ENCODE measurements at regions not wholly inside any gene's neighbourhood (a gene's known extent, or its start where the extent isn't known, plus 50 kb on each side); places are given as distances from the start of the nearest gene placed in this dataset.

DNA sequence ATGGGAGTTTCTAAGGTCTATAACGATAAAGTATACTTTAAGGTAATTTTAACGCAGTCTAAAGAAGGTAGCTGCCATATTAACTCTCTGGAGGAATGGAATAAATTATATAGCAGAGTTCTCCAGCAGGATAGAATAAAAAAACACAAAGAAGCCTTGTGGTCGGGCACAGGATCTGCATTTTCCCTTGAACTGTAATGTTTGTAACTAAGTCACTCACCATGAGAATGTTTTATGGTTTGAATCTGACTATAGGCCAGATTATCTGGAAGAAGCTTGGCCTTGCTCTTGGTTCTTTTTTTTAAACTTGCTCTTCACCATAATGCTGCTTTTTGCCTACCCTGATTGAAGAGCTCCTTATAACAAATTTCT lies 238.8 kb upstream of the NOX3 start:
- no peak overlapping the region for H3K9ac ChIP-seq (ENCODE audit: low read length)
- H3K27me3 ChIP-seq (ENCODE audit: control insufficient read depth, insufficient read depth, low read length): no peaks in the 10 kb centered on the region
- H3K9me3 ChIP-seq (ENCODE audit: control insufficient read depth, insufficient read depth, low read depth, low read length): no peaks in the 10 kb centered on the region
- no peak overlapping the region for H3K4me3 ChIP-seq (ENCODE audit: low read depth, low read length)
- no peaks in the 10 kb centered on the region for H3K36me3 ChIP-seq (ENCODE audit: control insufficient read depth, insufficient read depth, low read length)
- no peaks in the 10 kb centered on the region for H3K4me1 ChIP-seq (ENCODE audit: control insufficient read depth, insufficient read depth, low read length)
- H3K27ac ChIP-seq (ENCODE audit: low read depth, low read length): no peak overlapping the region

GRCh38 chr6:155693573-155694418 lies 238.2 kb upstream of the NOX3 start:
- Histone ChIP-seq H3K4me1 (ENCODE audit: control insufficient read depth, insufficient read depth, low read length) (no peaks in the 10 kb centered on the region), H3K4me3 (ENCODE audit: low read depth, low read length) (no peak overlapping the region), H3K27ac (ENCODE audit: low read depth, low read length) (no peak overlapping the region), H3K36me3 (ENCODE audit: control insufficient read depth, insufficient read depth, low read length) (no peaks in the 10 kb centered on the region), H3K27me3 (ENCODE audit: control insufficient read depth, insufficient read depth, low read length) (no peaks in the 10 kb centered on the region), H3K9ac (ENCODE audit: low read length) (no peak overlapping the region), H3K9me3 (ENCODE audit: control insufficient read depth, insufficient read depth, low read depth, low read length) (no peaks in the 10 kb centered on the region)

DNA sequence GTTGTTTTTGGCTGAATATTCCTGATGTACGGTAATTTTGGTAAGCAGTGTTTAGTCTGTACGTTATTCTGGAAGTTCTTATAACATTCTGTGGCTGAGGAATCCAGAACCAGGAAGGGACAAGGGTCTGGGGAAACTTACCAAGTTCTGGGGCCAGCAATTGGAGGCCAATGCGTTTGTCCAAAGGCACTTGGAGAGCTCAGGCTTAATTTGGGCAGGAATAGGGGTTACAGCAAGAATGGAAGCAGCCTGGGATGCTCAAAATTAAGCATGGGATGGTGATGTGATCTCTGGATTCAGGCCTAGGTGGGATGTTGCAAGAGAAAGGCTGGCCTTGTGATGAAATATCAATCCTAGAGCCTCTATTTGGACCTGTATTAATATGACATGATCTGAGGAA lies 235.2 kb upstream of the NOX3 start:
- no peak overlapping the region for H3K9ac ChIP-seq (ENCODE audit: low read length)
- no peak overlapping the region for H3K27ac ChIP-seq (ENCODE audit: low read depth, low read length)
- no peaks in the 10 kb centered on the region for H3K27me3 ChIP-seq (ENCODE audit: control insufficient read depth, insufficient read depth, low read length)
- no peaks in the 10 kb centered on the region for H3K36me3 ChIP-seq (ENCODE audit: control insufficient read depth, insufficient read depth, low read length)
- no peaks in the 10 kb centered on the region for H3K4me1 ChIP-seq (ENCODE audit: control insufficient read depth, insufficient read depth, low read length)
- H3K4me3 ChIP-seq (ENCODE audit: low read depth, low read length): no peak overlapping the region
- H3K9me3 ChIP-seq (ENCODE audit: control insufficient read depth, insufficient read depth, low read depth, low read length): no peaks in the 10 kb centered on the region

DNA sequence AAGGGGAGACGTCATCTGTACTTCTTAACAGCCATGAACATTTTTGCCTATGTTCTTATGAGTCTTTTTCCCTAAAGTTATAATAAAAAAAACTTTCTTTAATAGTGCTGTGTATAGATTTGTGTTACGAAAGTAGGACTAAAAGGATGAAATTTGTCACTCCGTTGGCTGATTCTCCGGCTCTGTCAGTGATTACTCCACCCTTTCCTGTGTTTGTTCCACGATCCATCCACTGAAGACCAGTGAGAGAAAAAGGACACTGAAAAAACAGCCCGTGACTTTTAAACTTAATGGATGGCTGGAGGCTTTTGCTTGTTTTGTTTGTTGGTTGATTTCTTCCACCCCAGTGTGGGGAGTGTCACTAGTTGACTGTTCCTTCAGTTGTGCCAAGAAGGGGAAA lies 232.0 kb upstream of the NOX3 start:
- no peak overlapping the region for H3K27ac ChIP-seq (ENCODE audit: low read depth, low read length)
- H3K27me3 ChIP-seq (ENCODE audit: control insufficient read depth, insufficient read depth, low read length): no peaks in the 10 kb centered on the region
- H3K4me1 ChIP-seq (ENCODE audit: control insufficient read depth, insufficient read depth, low read length): no peaks in the 10 kb centered on the region
- H3K4me3 ChIP-seq (ENCODE audit: low read depth, low read length): no peak overlapping the region
- no peaks in the 10 kb centered on the region for H3K36me3 ChIP-seq (ENCODE audit: control insufficient read depth, insufficient read depth, low read length)
- no peaks in the 10 kb centered on the region for H3K9me3 ChIP-seq (ENCODE audit: control insufficient read depth, insufficient read depth, low read depth, low read length)
- H3K9ac ChIP-seq (ENCODE audit: low read length): no peak overlapping the region

DNA sequence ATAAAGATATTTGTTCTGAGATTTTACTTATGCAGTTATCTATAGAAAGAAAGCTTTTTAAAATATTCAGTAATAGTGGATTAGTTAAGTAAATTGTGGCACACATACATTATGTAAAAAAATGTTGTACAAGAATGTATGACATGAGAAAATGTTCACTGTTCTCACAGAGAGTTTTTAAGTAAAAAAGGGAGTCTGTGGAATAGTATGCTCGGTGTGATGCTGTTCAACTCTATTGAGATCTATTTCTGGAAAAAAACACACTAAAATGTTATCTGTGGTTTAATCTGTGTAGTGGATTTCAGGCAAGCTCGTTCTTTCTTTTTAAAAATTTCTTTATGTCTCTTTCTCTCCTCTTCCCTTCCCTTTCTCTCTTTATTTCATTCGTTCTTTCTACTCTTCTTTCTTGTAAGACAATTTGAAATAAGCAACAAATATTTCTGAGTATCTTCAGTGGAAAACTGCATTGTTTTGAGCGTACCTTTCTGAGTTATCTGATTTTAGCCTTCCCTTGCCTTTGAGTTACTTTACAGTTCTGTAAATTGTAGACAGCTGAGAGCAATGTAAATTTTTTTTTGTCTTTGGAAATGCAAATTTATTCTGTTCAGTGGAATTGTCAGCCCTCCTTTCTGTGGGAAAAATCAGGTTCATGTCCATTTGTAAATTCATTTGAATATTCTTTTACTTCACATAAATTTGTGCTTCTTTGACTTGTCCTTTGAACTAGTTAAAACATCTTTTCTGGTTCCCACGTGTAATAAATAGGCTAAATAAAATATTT lies 229.0 kb upstream of the NOX3 start:
- Histone ChIP-seq H3K27me3 (ENCODE audit: control insufficient read depth, insufficient read depth, low read length) (no peaks in the 10 kb centered on the region), H3K4me1 (ENCODE audit: control insufficient read depth, insufficient read depth, low read length) (no peaks in the 10 kb centered on the region), H3K4me3 (ENCODE audit: low read depth, low read length) (no peak overlapping the region), H3K9ac (ENCODE audit: low read length) (no peak overlapping the region), H3K36me3 (ENCODE audit: control insufficient read depth, insufficient read depth, low read length) (no peaks in the 10 kb centered on the region), H3K9me3 (ENCODE audit: control insufficient read depth, insufficient read depth, low read depth, low read length) (no peaks in the 10 kb centered on the region), H3K27ac (ENCODE audit: low read depth, low read length) (no peak overlapping the region; the same call in 1 of the 2 replicates)

GRCh38 chr6:155678361-155678760 lies 222.7 kb upstream of the NOX3 start:
- no peaks in the 10 kb centered on the region for H3K9me3 ChIP-seq (ENCODE audit: control insufficient read depth, insufficient read depth, low read depth, low read length)
- no peak overlapping the region for H3K27ac ChIP-seq (ENCODE audit: low read depth, low read length)
- no peak overlapping the region for H3K9ac ChIP-seq (ENCODE audit: low read length)
- H3K27me3 ChIP-seq (ENCODE audit: control insufficient read depth, insufficient read depth, low read length): no peaks in the 10 kb centered on the region
- no peaks in the 10 kb centered on the region for H3K36me3 ChIP-seq (ENCODE audit: control insufficient read depth, insufficient read depth, low read length)
- no peak overlapping the region for H3K4me3 ChIP-seq (ENCODE audit: low read depth, low read length)
- no peaks in the 10 kb centered on the region for H3K4me1 ChIP-seq (ENCODE audit: control insufficient read depth, insufficient read depth, low read length)

- Histone ChIP-seq H3K9ac (ENCODE audit: low read length) (no peak overlapping the region), H3K27ac (ENCODE audit: low read depth, low read length) (no peak overlapping the region), H3K4me1 (ENCODE audit: control insufficient read depth, insufficient read depth, low read length) (no peaks in the 10 kb centered on the region), H3K27me3 (ENCODE audit: control insufficient read depth, insufficient read depth, low read length) (no peaks in the 10 kb centered on the region), H3K9me3 (ENCODE audit: control insufficient read depth, insufficient read depth, low read depth, low read length) (no peaks in the 10 kb centered on the region), H3K36me3 (ENCODE audit: control insufficient read depth, insufficient read depth, low read length) (no peaks in the 10 kb centered on the region), H3K4me3 (ENCODE audit: low read depth, low read length) (no peak overlapping the region)
Observed at GRCh38 chr6:155676346-155676745, 220.7 kb upstream of the NOX3 start.

DNA sequence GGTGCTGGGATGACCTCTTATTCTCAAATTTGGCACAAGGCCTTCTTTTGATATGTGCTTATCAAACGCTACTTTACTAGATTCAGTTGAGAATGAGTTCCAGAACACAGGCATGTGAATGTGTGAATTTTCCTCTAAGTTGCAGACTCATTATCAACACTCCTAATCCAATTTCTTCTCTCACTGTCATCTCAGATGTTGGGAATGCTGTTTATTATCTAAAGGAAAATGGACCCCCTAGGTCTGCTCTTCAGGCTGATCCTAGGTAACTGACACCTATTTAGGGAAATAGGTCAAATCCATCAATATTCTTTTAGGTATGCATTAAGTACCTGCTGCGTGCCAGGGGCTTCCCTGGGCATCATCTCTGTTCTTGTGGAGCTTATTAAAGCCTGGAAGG lies 215.0 kb upstream of the NOX3 start:
- H3K27me3 ChIP-seq (ENCODE audit: control insufficient read depth, insufficient read depth, low read length): no peaks in the 10 kb centered on the region
- no peaks in the 10 kb centered on the region for H3K36me3 ChIP-seq (ENCODE audit: control insufficient read depth, insufficient read depth, low read length)
- no peak overlapping the region for H3K4me3 ChIP-seq (ENCODE audit: low read depth, low read length)
- H3K9ac ChIP-seq (ENCODE audit: low read length): no peak overlapping the region
- no peaks in the 10 kb centered on the region for H3K9me3 ChIP-seq (ENCODE audit: control insufficient read depth, insufficient read depth, low read depth, low read length)
- H3K27ac ChIP-seq (ENCODE audit: low read depth, low read length): no peak overlapping the region
- H3K4me1 ChIP-seq (ENCODE audit: control insufficient read depth, insufficient read depth, low read length): no peaks in the 10 kb centered on the region

DNA sequence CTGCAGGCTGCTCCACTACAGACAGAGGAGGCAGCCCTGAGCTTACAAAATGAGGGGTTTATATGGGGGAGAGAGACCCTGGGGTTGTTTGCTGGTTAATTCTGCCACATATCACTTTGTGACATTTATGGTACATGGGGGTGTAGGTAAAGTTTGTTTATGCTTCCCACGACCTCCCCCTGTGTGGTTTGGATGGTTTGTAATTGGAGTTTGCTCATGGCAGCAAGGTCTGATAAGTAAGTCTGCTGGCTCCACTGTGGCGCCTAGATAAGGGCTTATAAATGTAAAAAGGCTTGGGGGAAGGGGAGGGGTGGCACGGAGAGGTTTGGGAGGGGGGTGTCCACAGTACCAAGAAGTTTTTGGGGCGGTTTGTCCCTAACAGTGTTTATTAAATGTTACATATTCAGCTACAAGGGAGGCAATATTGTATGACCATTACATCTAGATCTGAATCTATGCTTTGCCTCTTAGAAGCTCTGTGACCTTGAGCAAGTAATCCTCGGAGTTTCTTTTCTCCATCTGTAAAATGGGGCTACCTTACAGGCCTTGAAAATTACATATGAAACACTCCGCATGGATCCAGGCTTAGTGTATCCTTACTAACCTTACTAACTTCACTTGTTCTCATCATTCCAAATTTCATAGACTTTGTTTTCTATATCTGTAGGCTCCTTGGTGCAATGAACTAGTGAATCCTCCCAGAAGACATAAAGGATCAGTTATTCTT lies 204.8 kb upstream of the NOX3 start:
- H3K36me3 ChIP-seq (ENCODE audit: control insufficient read depth, insufficient read depth, low read length): no peaks in the 10 kb centered on the region
- H3K27me3 ChIP-seq (ENCODE audit: control insufficient read depth, insufficient read depth, low read length): no peaks in the 10 kb centered on the region
- no peak overlapping the region for H3K27ac ChIP-seq (ENCODE audit: low read depth, low read length)
- no peak overlapping the region for H3K9ac ChIP-seq (ENCODE audit: low read length)
- no peak overlapping the region for H3K4me3 ChIP-seq (ENCODE audit: low read depth, low read length)
- H3K9me3 ChIP-seq (ENCODE audit: control insufficient read depth, insufficient read depth, low read depth, low read length): no peaks in the 10 kb centered on the region
- H3K4me1 ChIP-seq (ENCODE audit: control insufficient read depth, insufficient read depth, low read length): no peaks in the 10 kb centered on the region

DNA sequence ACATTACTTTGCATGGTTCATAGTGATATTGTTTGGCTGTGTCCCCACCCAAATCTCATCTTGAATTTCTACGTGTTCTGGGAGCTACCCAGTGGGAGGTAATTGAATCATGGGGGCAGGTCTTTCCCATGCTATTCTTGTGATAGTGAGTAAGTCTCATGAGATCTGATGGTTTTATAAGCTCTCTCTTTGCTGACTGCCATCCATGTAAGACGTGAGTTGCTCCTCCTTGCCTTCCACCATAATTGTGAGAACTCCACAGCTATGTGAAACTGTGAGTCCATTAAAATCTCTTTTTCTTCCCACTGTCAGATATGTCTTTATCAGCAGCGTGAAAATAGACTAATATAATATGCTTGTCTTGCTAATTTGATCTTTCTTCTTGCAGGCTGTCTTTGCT lies 200.4 kb upstream of the NOX3 start:
- Histone ChIP-seq H3K4me3 (ENCODE audit: low read depth, low read length) (no peak overlapping the region), H3K27me3 (ENCODE audit: control insufficient read depth, insufficient read depth, low read length) (no peaks in the 10 kb centered on the region), H3K36me3 (ENCODE audit: control insufficient read depth, insufficient read depth, low read length) (no peaks in the 10 kb centered on the region), H3K9ac (ENCODE audit: low read length) (no peak overlapping the region), H3K27ac (ENCODE audit: low read depth, low read length) (no peak overlapping the region), H3K9me3 (ENCODE audit: control insufficient read depth, insufficient read depth, low read depth, low read length) (no peaks in the 10 kb centered on the region), H3K4me1 (ENCODE audit: control insufficient read depth, insufficient read depth, low read length) (no peaks in the 10 kb centered on the region)

- H3K27me3 ChIP-seq (ENCODE audit: control insufficient read depth, insufficient read depth, low read length): no peaks in the 10 kb centered on the region
- H3K9me3 ChIP-seq (ENCODE audit: control insufficient read depth, insufficient read depth, low read depth, low read length): no peaks in the 10 kb centered on the region
- no peak overlapping the region for H3K9ac ChIP-seq (ENCODE audit: low read length)
- no peak overlapping the region for H3K27ac ChIP-seq (ENCODE audit: low read depth, low read length)
- no peak overlapping the region for H3K4me3 ChIP-seq (ENCODE audit: low read depth, low read length)
- no peaks in the 10 kb centered on the region for H3K4me1 ChIP-seq (ENCODE audit: control insufficient read depth, insufficient read depth, low read length)
- no peaks in the 10 kb centered on the region for H3K36me3 ChIP-seq (ENCODE audit: control insufficient read depth, insufficient read depth, low read length)
Observed at GRCh38 chr6:155654474-155654873, 198.8 kb upstream of the NOX3 start.
